Endodermal cell (in vitro differentiated cells): ENCODE measurements at regions not wholly inside any gene's neighbourhood (a gene's known extent, or its start where the extent isn't known, plus 50 kb on each side); places are given as distances from the start of the nearest gene placed in this dataset.

Experiments used
- DNase-seq: peaks from one replicate; pipeline ENCODE4 v3.0.0-alpha.2; 2017
- H3K27ac ChIP-seq: 2 replicates; pipeline ENCODE4 v1.5.1; 2013; ENCODE audit warnings: mild to moderate bottlenecking, low read depth, low read length, moderate library complexity
- H3K27me3 ChIP-seq: 2 replicates; pipeline ENCODE4 v1.6.1; 2013; ENCODE audit warnings: mild to moderate bottlenecking, low read length, moderate library complexity; ENCODE audit not compliant: insufficient read depth, control insufficient read depth, poor library complexity, severe bottlenecking
- H3K36me3 ChIP-seq: 2 replicates; pipeline ENCODE4 v1.7.0; 2013; ENCODE audit warnings: mild to moderate bottlenecking, low read length, moderate library complexity; ENCODE audit not compliant: control insufficient read depth, insufficient read depth
- H3K4me1 ChIP-seq: one replicate; pipeline ENCODE4 v1.7.0; 2013; ENCODE audit warnings: low read length; ENCODE audit not compliant: control insufficient read depth, insufficient read depth
- H3K4me3 ChIP-seq: 2 replicates; pipeline ENCODE4 v1.5.1; 2013; ENCODE audit warnings: mild to moderate bottlenecking, low read length, moderate library complexity
- H3K9ac ChIP-seq: 2 replicates; pipeline ENCODE4 v1.6.1; 2013; ENCODE audit warnings: mild to moderate bottlenecking, low read length, moderate library complexity; ENCODE audit not compliant: poor library complexity, severe bottlenecking; ENCODE audit errors: extremely low read depth
- H3K9me3 ChIP-seq: 2 replicates; pipeline ENCODE4 v1.6.1; 2013; ENCODE audit warnings: mild to moderate bottlenecking, low read length, moderate library complexity; ENCODE audit not compliant: control insufficient read depth
- H3K27ac Mint-ChIP-seq: 2 replicates; pipeline ENCODE4 v1.8.0; 2020; ENCODE audit warnings: mixed read lengths
- H3K27me3 Mint-ChIP-seq: 2 replicates; pipeline ENCODE4 v1.8.0; 2021; ENCODE audit warnings: mild to moderate bottlenecking, mixed read lengths; ENCODE audit not compliant: insufficient read depth
- H3K36me3 Mint-ChIP-seq: 2 replicates; pipeline ENCODE4 v1.8.0; 2020; ENCODE audit warnings: low read depth, mixed read lengths
- H3K4me1 Mint-ChIP-seq: 2 replicates; pipeline ENCODE4 v1.8.0; 2020; ENCODE audit warnings: mixed read lengths
- H3K4me3 Mint-ChIP-seq: 2 replicates; pipeline ENCODE4 v1.8.0; 2020; ENCODE audit warnings: mild to moderate bottlenecking, moderate library complexity, mixed read lengths
- H3K9me3 Mint-ChIP-seq: 2 replicates; pipeline ENCODE4 v1.8.0; 2020; ENCODE audit warnings: mild to moderate bottlenecking, mixed read lengths
- WGBS, 2 experiments: methylation state at CpG; one replicate each; pipeline versions ENCODE4 v1.1.5 to v1.1.7; 2013; ENCODE audit warnings: missing lambda C conversion rate in 2 of 2, mixed read lengths in 1 of 2; ENCODE audit not compliant: insufficient coverage in 1 of 2, insufficient read length in 1 of 2; 5-methylcytosine and 5-hydroxymethylcytosine counted together
- TF ChIP-seq, protein P1 (sequence below): fragments of 200-600 bp; sonication (generic); conservative IDR thresholded peaks from 2 replicates; pipeline ENCODE4 v1.5.0; 2021; ENCODE audit warnings: antibody characterized with exemption, mild to moderate bottlenecking

GRCh38 chr1:95382000-95382786 lies 148.2 kb downstream of the RWDD3 start:
- TF ChIP-seq, protein P1, sequence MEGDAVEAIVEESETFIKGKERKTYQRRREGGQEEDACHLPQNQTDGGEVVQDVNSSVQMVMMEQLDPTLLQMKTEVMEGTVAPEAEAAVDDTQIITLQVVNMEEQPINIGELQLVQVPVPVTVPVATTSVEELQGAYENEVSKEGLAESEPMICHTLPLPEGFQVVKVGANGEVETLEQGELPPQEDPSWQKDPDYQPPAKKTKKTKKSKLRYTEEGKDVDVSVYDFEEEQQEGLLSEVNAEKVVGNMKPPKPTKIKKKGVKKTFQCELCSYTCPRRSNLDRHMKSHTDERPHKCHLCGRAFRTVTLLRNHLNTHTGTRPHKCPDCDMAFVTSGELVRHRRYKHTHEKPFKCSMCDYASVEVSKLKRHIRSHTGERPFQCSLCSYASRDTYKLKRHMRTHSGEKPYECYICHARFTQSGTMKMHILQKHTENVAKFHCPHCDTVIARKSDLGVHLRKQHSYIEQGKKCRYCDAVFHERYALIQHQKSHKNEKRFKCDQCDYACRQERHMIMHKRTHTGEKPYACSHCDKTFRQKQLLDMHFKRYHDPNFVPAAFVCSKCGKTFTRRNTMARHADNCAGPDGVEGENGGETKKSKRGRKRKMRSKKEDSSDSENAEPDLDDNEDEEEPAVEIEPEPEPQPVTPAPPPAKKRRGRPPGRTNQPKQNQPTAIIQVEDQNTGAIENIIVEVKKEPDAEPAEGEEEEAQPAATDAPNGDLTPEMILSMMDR, result no peak
- Mint-ChIP-seq H3K9me3 (no peaks in the 10 kb centered on the region), H3K36me3 (no peaks in the 10 kb centered on the region), H3K27ac (no peak overlapping the region), H3K27me3 (no peaks in the 10 kb centered on the region), H3K4me1 (peaks cover 6% of the 10 kb centered on the region), H3K4me3 (no peak overlapping the region)
- 76 to 92% methylated on average over 3 to 4 of the region's 4 CpGs for whole genome bisulfite sequencing, 2 experiments
- H3K27ac ChIP-seq, result no peak overlapping the region
- H3K27me3 ChIP-seq, result no peaks in the 10 kb centered on the region
- no peak overlapping the region for H3K9ac ChIP-seq
- no peaks in the 10 kb centered on the region for H3K4me1 ChIP-seq
- no peak overlapping the region for H3K4me3 ChIP-seq
- DNase-seq, result no peak
- H3K36me3 ChIP-seq, result no peaks in the 10 kb centered on the region
- H3K9me3 ChIP-seq, result no peaks in the 10 kb centered on the region

GRCh38 chr1:95383111-95383510 lies 149.1 kb downstream of the RWDD3 start:
- Mint-ChIP-seq H3K27ac (no peak overlapping the region), H3K27me3 (no peaks in the 10 kb centered on the region), H3K9me3 (no peaks in the 10 kb centered on the region), H3K4me1 (peaks cover 6% of the 10 kb centered on the region), H3K4me3 (no peak overlapping the region), H3K36me3 (no peaks in the 10 kb centered on the region)
- TF ChIP-seq, protein P1, result no peak
- WGBS, 2 experiments, result 70 to 82% methylated on average over 5 of the region's 5 CpGs
- H3K27me3 ChIP-seq, result no peaks in the 10 kb centered on the region
- no peak overlapping the region for H3K4me3 ChIP-seq
- no peaks in the 10 kb centered on the region for H3K36me3 ChIP-seq
- H3K9me3 ChIP-seq, result no peaks in the 10 kb centered on the region
- no peak overlapping the region for H3K27ac ChIP-seq
- H3K9ac ChIP-seq, result no peak overlapping the region
- no peak for DNase-seq
- no peaks in the 10 kb centered on the region for H3K4me1 ChIP-seq

GRCh38 chr1:95384567-95384966 lies 150.6 kb downstream of the RWDD3 start:
- TF ChIP-seq, protein P1, result no peak
- H3K27ac ChIP-seq, result no peak overlapping the region
- no peak overlapping the region for H3K9ac ChIP-seq
- H3K4me3 Mint-ChIP-seq, result no peak overlapping the region
- DNase-seq, result peak; percentile 92
- no peak overlapping the region for H3K4me3 ChIP-seq
- H3K27ac Mint-ChIP-seq, result no peak overlapping the region
- H3K4me1 ChIP-seq, result no peaks in the 10 kb centered on the region
- no peaks in the 10 kb centered on the region for H3K36me3 Mint-ChIP-seq
- H3K27me3 Mint-ChIP-seq, result no peaks in the 10 kb centered on the region
- no peaks in the 10 kb centered on the region for H3K9me3 Mint-ChIP-seq
- 26 to 40% methylated on average over 2 to 3 of the region's 3 CpGs for WGBS, 2 experiments
- no peaks in the 10 kb centered on the region for H3K36me3 ChIP-seq
- H3K4me1 Mint-ChIP-seq, result peaks cover 6% of the 10 kb centered on the region
- H3K9me3 ChIP-seq, result no peaks in the 10 kb centered on the region
- H3K27me3 ChIP-seq, result no peaks in the 10 kb centered on the region
